ENCODE measurements at regions not wholly inside any gene's neighbourhood (a gene's known extent, or its start where the extent isn't known, plus 50 kb on each side); places are given as distances from the start of the nearest gene placed in this dataset.

- TF ChIP-seq CTCF (IDR thresholded peaks at IDR 0.05; ENCODE audit: low read depth, low read length) (no peak), POLR2A (IDR thresholded peaks at IDR 0.05; ENCODE audit: extremely low read depth, insufficient read length) (no peak), MAX (IDR thresholded peaks at IDR 0.05; ENCODE audit: low read depth, low read length) (no peak), MYC (IDR thresholded peaks at IDR 0.05; ENCODE audit: low read depth, low read length) (no peak)
These were observed 76.2 kb upstream of the TMED7 start for GRCh38 chr5:115702025-115702424.
